ENCODE measurements at regions not wholly inside any gene's neighbourhood (a gene's known extent, or its start where the extent isn't known, plus 50 kb on each side); places are given as distances from the start of the nearest gene placed in this dataset.

GRCh38 chr2:7951001-7951400, 730.9 kb upstream of the ID2 start:
- TF ChIP-seq CTCF (IDR thresholded peaks at IDR 0.05 in 4 of 5, conservative IDR thresholded peaks at IDR 0.05 in 1 of 5) (no peak), POLR2A (IDR thresholded peaks at IDR 0.05) (no peak)
